ENCODE measurements at regions not wholly inside any gene's neighbourhood (a gene's known extent, or its start where the extent isn't known, plus 50 kb on each side); places are given as distances from the start of the nearest gene placed in this dataset.

- Mint-ChIP-seq H3K4me1 (no peaks in the 10 kb centered on the region), H3K27ac (no peak overlapping the region), H3K36me3 (ENCODE audit: low read depth) (no peaks in the 10 kb centered on the region), H3K27me3 (ENCODE audit: low read depth) (no peaks in the 10 kb centered on the region), H3K4me3 (no peak overlapping the region), H3K9me3 (no peaks in the 10 kb centered on the region)
- TF ChIP-seq CTCF (IDR thresholded peaks at IDR 0.05; ENCODE audit: unreplicated experiment in 3 of 3), result no peak
These were observed 478.1 kb upstream of the ZNF804A start for GRCh38 chr2:184119989-184120800.

GRCh38 chr2:184125867-184126266 lies 472.5 kb upstream of the ZNF804A start:
- no peak overlapping the region for H3K4me3 Mint-ChIP-seq
- TF ChIP-seq CTCF (IDR thresholded peaks at IDR 0.05; ENCODE audit: unreplicated experiment in 3 of 3), result no peak
- H3K27ac Mint-ChIP-seq, result no peak overlapping the region
- no peaks in the 10 kb centered on the region for H3K4me1 Mint-ChIP-seq
- H3K36me3 Mint-ChIP-seq (ENCODE audit: low read depth), result no peaks in the 10 kb centered on the region
- H3K27me3 Mint-ChIP-seq (ENCODE audit: low read depth), result no peaks in the 10 kb centered on the region
- H3K9me3 Mint-ChIP-seq, result no peaks in the 10 kb centered on the region

- Mint-ChIP-seq H3K27ac (no peak overlapping the region), H3K4me3 (no peak overlapping the region), H3K9me3 (peaks cover 14% of the 10 kb centered on the region), H3K27me3 (ENCODE audit: low read depth) (no peaks in the 10 kb centered on the region), H3K36me3 (ENCODE audit: low read depth) (no peaks in the 10 kb centered on the region), H3K4me1 (no peaks in the 10 kb centered on the region)
- no peak for TF ChIP-seq CTCF (IDR thresholded peaks at IDR 0.05; ENCODE audit: unreplicated experiment in 3 of 3)
These were observed 469.3 kb upstream of the ZNF804A start for GRCh38 chr2:184129073-184129472.

- Mint-ChIP-seq H3K36me3 (ENCODE audit: low read depth) (no peaks in the 10 kb centered on the region), H3K27me3 (ENCODE audit: low read depth) (peaks cover 3% of the 10 kb centered on the region), H3K4me3 (no peak overlapping the region), H3K27ac (no peak overlapping the region), H3K4me1 (no peaks in the 10 kb centered on the region), H3K9me3 (peaks cover 14% of the 10 kb centered on the region)
- no peak for TF ChIP-seq CTCF (IDR thresholded peaks at IDR 0.05; ENCODE audit: unreplicated experiment in 3 of 3)
These were observed 460.4 kb upstream of the ZNF804A start for GRCh38 chr2:184137955-184138354.

GRCh38 chr2:184141866-184142265 lies 456.5 kb upstream of the ZNF804A start:
- Mint-ChIP-seq H3K4me1 (no peaks in the 10 kb centered on the region), H3K27ac (no peak overlapping the region), H3K9me3 (peaks cover 3% of the 10 kb centered on the region), H3K27me3 (ENCODE audit: low read depth) (peaks cover 3% of the 10 kb centered on the region), H3K36me3 (ENCODE audit: low read depth) (no peaks in the 10 kb centered on the region), H3K4me3 (no peak overlapping the region)
- TF ChIP-seq CTCF (IDR thresholded peaks at IDR 0.05; ENCODE audit: unreplicated experiment in 3 of 3), result no peak

GRCh38 chr2:184154438-184154837 lies 443.9 kb upstream of the ZNF804A start:
- no peak for TF ChIP-seq CTCF (IDR thresholded peaks at IDR 0.05; ENCODE audit: unreplicated experiment in 3 of 3)
- Mint-ChIP-seq H3K4me3 (no peak overlapping the region), H3K27ac (no peak overlapping the region), H3K27me3 (ENCODE audit: low read depth) (no peaks in the 10 kb centered on the region), H3K36me3 (ENCODE audit: low read depth) (no peaks in the 10 kb centered on the region), H3K9me3 (peaks cover 11% of the 10 kb centered on the region), H3K4me1 (peaks cover 3% of the 10 kb centered on the region)

Measured in nephron (organoid).